Gastrocnemius medialis (tissue), 4 donors: ENCODE measurements at regions not wholly inside any gene's neighbourhood (a gene's known extent, or its start where the extent isn't known, plus 50 kb on each side); places are given as distances from the start of the nearest gene placed in this dataset.

Experiments
- CTCF ChIP-seq, 5 experiments: fragments of 450-650 bp in 3 of 5; fragments of 200-600 bp in 2 of 5; sonication (generic) in 2 of 5; IDR thresholded peaks in 4 of 5; conservative IDR thresholded peaks in 1 of 5; 1 replicate in 4 of 5; 2 replicates in 1 of 5; pipeline ENCODE4 v1.5.1; 2016 to 2019; ENCODE audit warnings: antibody characterized with exemption in 5 of 5, mild to moderate bottlenecking in 3 of 5, moderate library complexity in 3 of 5
- POLR2A ChIP-seq, 2 donors: fragments of 450-650 bp; IDR thresholded peaks; one replicate each; pipeline ENCODE4 v1.6.1; 2017; ENCODE audit warnings: antibody characterized with exemption in 2 of 2, mild to moderate bottlenecking in 2 of 2, moderate library complexity in 2 of 2

- no peak for TF ChIP-seq CTCF (IDR thresholded peaks at IDR 0.05 in 4 of 5, conservative IDR thresholded peaks at IDR 0.05 in 1 of 5)
- no peak for TF ChIP-seq POLR2A (IDR thresholded peaks at IDR 0.05)
Observed at GRCh38 chrX:39985071-39985470, 112.7 kb downstream of the BCOR start.
